MCF 10A (cell line): ENCODE measurements at regions not wholly inside any gene's neighbourhood (a gene's known extent, or its start where the extent isn't known, plus 50 kb on each side); places are given as distances from the start of the nearest gene placed in this dataset.

Experiments
- BruUV-seq: library from RNA; stranded (reverse); fragments of 400-500 nt; replicated peaks from 2 replicates; lab custom pipeline; 2021; lab: Mats Ljungman, UMichigan
- CTCF ChIA-PET: fragments of 300-600 bp; sonication (Branson Sonifier 250); formaldehyde crosslinking; extraction: SDS; loops from one replicate; lab custom pipeline; 2021; ENCODE audit warnings: antibody characterized with exemption, inconsistent platforms; lab: Yijun Ruan, JAX
- POLR2A ChIA-PET: fragments of 300-600, 350-650 bp; sonication (Branson Sonifier 250); formaldehyde crosslinking; extraction: SDS; loops from one replicate; lab custom pipeline; 2020; ENCODE audit warnings: antibody characterized with exemption, inconsistent platforms; lab: Yijun Ruan, JAX
- DNase-seq: peaks from one replicate; pipeline ENCODE4 v3.0.0-alpha.2; 2018; ENCODE audit not compliant: unreplicated experiment
- H3K27ac Mint-ChIP-seq: one replicate; pipeline ENCODE4 v1.8.0; 2022; ENCODE audit warnings: mild to moderate bottlenecking, low read depth, mixed read lengths; ENCODE audit not compliant: unreplicated experiment
- H3K27me3 Mint-ChIP-seq: one replicate; pipeline ENCODE4 v1.8.0; 2022; ENCODE audit warnings: mixed read lengths; ENCODE audit not compliant: insufficient read depth, unreplicated experiment
- H3K36me3 Mint-ChIP-seq: one replicate; pipeline ENCODE4 v1.8.0; 2022; ENCODE audit warnings: mild to moderate bottlenecking, moderate library complexity, mixed read lengths; ENCODE audit not compliant: insufficient read depth, unreplicated experiment
- H3K4me1 Mint-ChIP-seq: one replicate; pipeline ENCODE4 v1.8.0; 2022; ENCODE audit warnings: mixed read lengths; ENCODE audit not compliant: insufficient read depth, unreplicated experiment
- H3K4me3 Mint-ChIP-seq: one replicate; pipeline ENCODE4 v1.8.0; 2022; ENCODE audit warnings: mild to moderate bottlenecking, moderate library complexity, mixed read lengths; ENCODE audit not compliant: unreplicated experiment
- H3K9me3 Mint-ChIP-seq: one replicate; pipeline ENCODE4 v1.8.0; 2022; ENCODE audit warnings: mixed read lengths; ENCODE audit not compliant: unreplicated experiment
- intact Hi-C: fragments of 100-400 bp; cut with micrococcal nuclease; formaldehyde crosslinking; loops from 2 replicates; pipeline ENCODE4 v1.14.1; 2022
- TF ChIP-seq, protein P1 (sequence below): fragments of 200-600 bp; IDR thresholded peaks from one replicate; pipeline ENCODE4 v1.8.0; 2022; ENCODE audit warnings: antibody characterized with exemption, mild to moderate bottlenecking; ENCODE audit not compliant: unreplicated experiment

DNA sequence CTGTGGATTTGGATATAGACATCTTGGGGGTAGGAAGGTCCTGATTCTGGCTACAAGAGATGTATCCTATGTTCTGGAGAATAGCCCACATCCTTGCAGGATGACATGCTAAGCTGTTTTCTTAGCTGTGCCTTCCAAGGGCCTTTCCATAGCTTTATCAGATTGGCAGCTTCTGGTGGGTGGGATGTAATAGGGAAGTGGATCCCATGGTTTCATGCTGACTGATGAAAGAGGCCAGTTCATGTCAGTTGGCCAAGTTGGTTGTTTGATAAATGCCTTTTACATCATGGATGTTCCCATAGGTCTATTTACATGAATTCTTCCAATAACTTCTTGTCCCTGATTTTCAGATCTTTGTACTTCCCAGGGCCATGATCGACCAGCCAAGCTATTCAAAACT is 169.1 kb upstream of the RMST start:
- Mint-ChIP-seq H3K36me3 (no peaks in the 10 kb centered on the region), H3K27me3 (peaks cover 10% of the 10 kb centered on the region), H3K27ac (no peak overlapping the region), H3K9me3 (no peaks in the 10 kb centered on the region), H3K4me1 (no peaks in the 10 kb centered on the region), H3K4me3 (no peak overlapping the region)
- DNase-seq = no peak
- no TSS peak for BruUV-seq
- TF ChIP-seq, protein P1, sequence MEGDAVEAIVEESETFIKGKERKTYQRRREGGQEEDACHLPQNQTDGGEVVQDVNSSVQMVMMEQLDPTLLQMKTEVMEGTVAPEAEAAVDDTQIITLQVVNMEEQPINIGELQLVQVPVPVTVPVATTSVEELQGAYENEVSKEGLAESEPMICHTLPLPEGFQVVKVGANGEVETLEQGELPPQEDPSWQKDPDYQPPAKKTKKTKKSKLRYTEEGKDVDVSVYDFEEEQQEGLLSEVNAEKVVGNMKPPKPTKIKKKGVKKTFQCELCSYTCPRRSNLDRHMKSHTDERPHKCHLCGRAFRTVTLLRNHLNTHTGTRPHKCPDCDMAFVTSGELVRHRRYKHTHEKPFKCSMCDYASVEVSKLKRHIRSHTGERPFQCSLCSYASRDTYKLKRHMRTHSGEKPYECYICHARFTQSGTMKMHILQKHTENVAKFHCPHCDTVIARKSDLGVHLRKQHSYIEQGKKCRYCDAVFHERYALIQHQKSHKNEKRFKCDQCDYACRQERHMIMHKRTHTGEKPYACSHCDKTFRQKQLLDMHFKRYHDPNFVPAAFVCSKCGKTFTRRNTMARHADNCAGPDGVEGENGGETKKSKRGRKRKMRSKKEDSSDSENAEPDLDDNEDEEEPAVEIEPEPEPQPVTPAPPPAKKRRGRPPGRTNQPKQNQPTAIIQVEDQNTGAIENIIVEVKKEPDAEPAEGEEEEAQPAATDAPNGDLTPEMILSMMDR = no peak
- ChIA-PET POLR2A (interaction anchor here (0.5 kb wide), 1 partner anchor 23 kb away, joined by 5 read pairs; no protein-coding TSS in a partner anchor), CTCF (interaction anchor here (1.6 kb wide), 1 partner anchor 716 kb away, joined by 3 read pairs; no protein-coding TSS in a partner anchor)
- intact Hi-C loops = no loop called here

DNA sequence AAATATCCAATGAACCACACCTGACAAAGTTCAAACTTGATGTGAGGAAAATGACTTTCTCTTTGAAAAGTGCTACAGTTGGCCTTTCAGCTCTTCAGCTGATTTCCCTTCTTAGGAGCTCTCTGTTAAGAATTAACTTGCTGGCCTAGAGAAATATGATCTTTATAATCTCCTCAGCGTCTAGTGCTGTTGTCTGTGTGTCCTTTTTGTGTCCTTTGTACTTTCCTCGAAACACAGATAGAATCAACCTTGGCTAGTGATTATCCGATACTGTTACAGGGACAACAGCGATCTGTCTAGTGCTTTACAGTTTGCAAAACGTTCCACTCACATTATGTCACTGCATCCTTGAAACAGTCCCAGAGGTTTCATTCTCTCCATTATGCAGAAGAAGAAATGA is 162.8 kb upstream of the RMST start:
- BruUV-seq = no TSS peak
- Mint-ChIP-seq H3K36me3 (no peaks in the 10 kb centered on the region), H3K4me3 (no peak overlapping the region), H3K4me1 (no peaks in the 10 kb centered on the region), H3K9me3 (no peaks in the 10 kb centered on the region), H3K27me3 (peaks cover 12% of the 10 kb centered on the region), H3K27ac (no peak overlapping the region)
- TF ChIP-seq, protein P1 = no peak
- ChIA-PET CTCF (interaction anchor here (1.3 kb wide), 1 partner anchor 314 kb away, joined by 6 read pairs; no protein-coding TSS in a partner anchor), POLR2A (no interaction called here)
- intact Hi-C loops = no loop called here
- DNase-seq = no peak

DNA sequence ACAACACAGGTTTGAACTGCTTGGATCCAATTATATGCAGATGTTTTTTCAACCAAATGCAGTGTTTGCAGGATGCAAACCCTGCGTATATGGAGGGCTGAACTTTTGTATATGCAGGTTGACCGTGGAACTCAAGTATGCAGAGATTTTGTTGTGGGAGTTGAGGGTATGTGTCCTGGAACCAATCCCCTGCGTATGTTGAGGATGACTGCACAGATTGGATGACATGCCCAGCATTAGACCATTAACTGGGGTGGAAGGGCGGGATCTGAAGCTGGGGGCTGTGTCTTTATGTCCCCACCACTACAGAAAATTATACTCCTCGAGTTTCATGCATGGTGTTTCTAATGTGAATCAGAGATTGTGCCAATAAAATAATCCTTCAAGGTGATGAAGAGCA is 162.2 kb upstream of the RMST start:
- intact Hi-C loops = no loop called here
- peaks cover 12% of the 10 kb centered on the region for H3K27me3 Mint-ChIP-seq
- H3K4me3 Mint-ChIP-seq = no peak overlapping the region
- no TSS peak for BruUV-seq
- CTCF ChIA-PET = interaction anchor here (0.6 to 1.7 kb wide), 3 partner anchors 42 to 473 kb away, joined by 3 to 4 read pairs (median 3); no protein-coding TSS in a partner anchor
- no peaks in the 10 kb centered on the region for H3K4me1 Mint-ChIP-seq
- no peak for DNase-seq
- H3K27ac Mint-ChIP-seq = no peak overlapping the region
- POLR2A ChIA-PET = no interaction called here
- H3K36me3 Mint-ChIP-seq = no peaks in the 10 kb centered on the region
- H3K9me3 Mint-ChIP-seq = no peaks in the 10 kb centered on the region
- TF ChIP-seq, protein P1 = no peak

DNA sequence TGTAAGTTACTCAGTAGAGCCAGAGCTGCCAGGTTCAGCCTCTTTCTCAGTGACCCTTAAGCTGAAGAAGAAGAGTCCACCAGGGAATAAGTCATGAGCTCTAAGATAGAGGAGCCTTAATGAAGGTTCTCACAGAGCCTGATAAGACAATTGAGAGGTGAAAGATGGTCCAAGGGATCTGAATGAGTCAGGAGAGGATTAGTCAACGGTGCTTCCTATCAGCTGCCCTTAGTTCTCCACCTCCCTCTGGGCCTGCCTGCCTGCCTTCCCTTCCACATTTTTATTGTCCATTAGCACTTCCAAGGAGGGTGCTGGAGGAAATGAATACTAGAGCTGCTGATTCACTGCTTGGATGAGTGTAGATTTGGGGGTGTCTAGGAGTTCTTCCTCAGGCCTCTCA is 161.7 kb upstream of the RMST start:
- no TSS peak for BruUV-seq
- peaks cover 12% of the 10 kb centered on the region for H3K27me3 Mint-ChIP-seq
- no peaks in the 10 kb centered on the region for H3K9me3 Mint-ChIP-seq
- no peak overlapping the region for H3K27ac Mint-ChIP-seq
- no peaks in the 10 kb centered on the region for H3K4me1 Mint-ChIP-seq
- no peak overlapping the region for H3K4me3 Mint-ChIP-seq
- intact Hi-C loops = no loop called here
- TF ChIP-seq, protein P1 = no peak
- ChIA-PET POLR2A (no interaction called here), CTCF (interaction anchor here (0.6 to 1.7 kb wide), 7 partner anchors 42 to 473 kb away, joined by 3 to 6 read pairs (median 3); no protein-coding TSS in a partner anchor)
- H3K36me3 Mint-ChIP-seq = no peaks in the 10 kb centered on the region
- no peak for DNase-seq
